GM23338 (cell line): ENCODE measurements at regions not wholly inside any gene's neighbourhood (a gene's known extent, or its start where the extent isn't known, plus 50 kb on each side); places are given as distances from the start of the nearest gene placed in this dataset.

Source experiments
- ATAC-seq: fragments of 200-7000 bp; cut with Tn5 transposase; 3 replicates; pipeline ENCODE4 v1.9.1; 2020
- DNase-seq: peaks from one replicate; pipeline ENCODE4 v3.0.0-alpha.2; 2015; ENCODE audit warnings: low spot score
- H2AFZ ChIP-seq: fragments of 200-600 bp; sonication (generic); 2 replicates; pipeline ENCODE4 v1.8.0; 2016; ENCODE audit warnings: antibody characterized with exemption, mild to moderate bottlenecking, moderate library complexity
- H3F3A ChIP-seq: fragments of 200-600 bp; sonication (generic); replicated peaks from 2 replicates; pipeline ENCODE4 v1.8.0; 2017; ENCODE audit warnings: antibody characterized with exemption, mixed run types, low read depth
- H3K27ac ChIP-seq: fragments of 200-600 bp; sonication (generic); 2 replicates; pipeline ENCODE4 v1.6.1; 2016; ENCODE audit warnings: low read depth
- H3K27me3 ChIP-seq: fragments of 200-600 bp; sonication (generic); 2 replicates; pipeline ENCODE4 v1.8.0; 2016; ENCODE audit warnings: mild to moderate bottlenecking, mixed run types, moderate library complexity; ENCODE audit not compliant: insufficient read depth
- H3K36me3 ChIP-seq: fragments of 200-600 bp; sonication (generic); 2 replicates; pipeline ENCODE4 v1.8.0; 2016; ENCODE audit warnings: mild to moderate bottlenecking; ENCODE audit not compliant: insufficient read depth
- H3K4me1 ChIP-seq: fragments of 200-600 bp; sonication (generic); 2 replicates; pipeline ENCODE4 v1.8.0; 2016; ENCODE audit warnings: mild to moderate bottlenecking, moderate library complexity; ENCODE audit not compliant: insufficient read depth
- H3K4me2 ChIP-seq: fragments of 200-600 bp; sonication (generic); 2 replicates; pipeline ENCODE4 v1.7.1; 2017; ENCODE audit warnings: mixed run types
- H3K4me3 ChIP-seq: fragments of 200-600 bp; sonication (generic); 2 replicates; pipeline ENCODE4 v1.6.1; 2016; ENCODE audit warnings: mixed run types
- H3K79me2 ChIP-seq: fragments of 200-600 bp; sonication (generic); replicated peaks from 2 replicates; pipeline ENCODE4 v1.8.0; 2017; ENCODE audit warnings: mild to moderate bottlenecking; ENCODE audit not compliant: insufficient read depth
- H3K9me2 ChIP-seq: fragments of 200-600 bp; sonication (generic); 2 replicates; pipeline ENCODE4 v1.8.0; 2017; ENCODE audit not compliant: insufficient read depth
- H4K20me1 ChIP-seq: fragments of 200-600 bp; sonication (generic); replicated peaks from 2 replicates; pipeline ENCODE4 v1.8.0; 2017; ENCODE audit warnings: mild to moderate bottlenecking; ENCODE audit not compliant: insufficient read depth
- H3K27ac Mint-ChIP-seq: 2 replicates; pipeline ENCODE4 v1.8.0; 2020; ENCODE audit warnings: inconsistent platforms, mild to moderate bottlenecking, moderate library complexity, mixed read lengths
- H3K27me3 Mint-ChIP-seq: 3 replicates; pipeline ENCODE4 v1.8.0; 2022; ENCODE audit warnings: low read depth, mild to moderate bottlenecking, moderate library complexity, mixed read lengths, inconsistent platforms; ENCODE audit not compliant: insufficient read depth, poor library complexity
- H3K36me3 Mint-ChIP-seq: 3 replicates; pipeline ENCODE4 v1.8.0; 2021; ENCODE audit warnings: low read depth, mild to moderate bottlenecking, inconsistent platforms, moderate library complexity, mixed read lengths
- H3K4me1 Mint-ChIP-seq: 3 replicates; pipeline ENCODE4 v1.8.0; 2020; ENCODE audit warnings: mild to moderate bottlenecking, inconsistent platforms, mixed read lengths
- H3K4me3 Mint-ChIP-seq: 3 replicates; pipeline ENCODE4 v1.8.0; 2021; ENCODE audit warnings: moderate library complexity, mild to moderate bottlenecking, inconsistent platforms, mixed read lengths
- H3K9me3 Mint-ChIP-seq: 3 replicates; pipeline ENCODE4 v1.8.0; 2020; ENCODE audit warnings: moderate library complexity, mild to moderate bottlenecking, inconsistent platforms, mixed read lengths
- CREB1 ChIP-seq: fragments of 250-450 bp; sonication (Bioruptor Pico); IDR thresholded peaks from 2 replicates; pipeline ENCODE4 v1.5.0; 2020; ENCODE audit warnings: low read depth, mild to moderate bottlenecking, moderate library complexity
- EZH2 ChIP-seq: fragments of 200-600 bp; sonication (generic); IDR thresholded peaks from one replicate; pipeline ENCODE4 v1.8.0; 2017; ENCODE audit warnings: antibody characterized with exemption, mild to moderate bottlenecking, low read depth; ENCODE audit not compliant: unreplicated experiment
- JUNB ChIP-seq: IDR thresholded peaks from one replicate; pipeline ENCODE4 v1.6.1; 2016; ENCODE audit warnings: antibody characterized with exemption; ENCODE audit not compliant: unreplicated experiment
- POLR2AphosphoS5 ChIP-seq: IDR thresholded peaks from 2 replicates; pipeline ENCODE4 v1.6.1; 2016; ENCODE audit warnings: antibody characterized with exemption, low read depth
- ZNF114 ChIP-seq: fragments of 250-450 bp; sonication (Bioruptor Pico); IDR thresholded peaks from 2 replicates; pipeline ENCODE4 v1.5.0; 2020; ENCODE audit warnings: mild to moderate bottlenecking, moderate library complexity
- TF ChIP-seq, protein P1 (sequence below): fragments of 250-450 bp; sonication (Bioruptor Pico); IDR thresholded peaks from 2 replicates; pipeline ENCODE4 v1.5.0; 2020; ENCODE audit warnings: mild to moderate bottlenecking, moderate library complexity

DNA sequence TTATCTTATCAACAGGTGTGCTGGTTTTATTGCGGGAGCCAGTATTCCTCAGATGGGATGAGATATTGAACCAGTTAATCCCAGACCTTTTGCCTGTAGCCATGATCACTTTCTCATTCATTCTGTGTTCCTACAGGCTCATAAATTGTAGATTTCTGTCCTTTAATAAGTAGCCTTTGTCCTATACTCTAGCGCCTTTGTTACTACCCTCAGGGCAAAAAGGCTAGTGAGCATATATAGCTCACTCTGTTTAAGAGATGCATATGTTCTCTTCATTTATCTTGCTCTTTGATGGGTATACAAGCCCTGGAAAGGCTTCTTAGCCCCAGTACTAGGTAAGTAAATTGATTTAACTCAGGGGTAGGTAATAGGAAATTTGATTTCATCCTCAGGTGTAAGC, 95.1 kb downstream of the OXSM start (continued):
- TF ChIP-seq, protein P1, sequence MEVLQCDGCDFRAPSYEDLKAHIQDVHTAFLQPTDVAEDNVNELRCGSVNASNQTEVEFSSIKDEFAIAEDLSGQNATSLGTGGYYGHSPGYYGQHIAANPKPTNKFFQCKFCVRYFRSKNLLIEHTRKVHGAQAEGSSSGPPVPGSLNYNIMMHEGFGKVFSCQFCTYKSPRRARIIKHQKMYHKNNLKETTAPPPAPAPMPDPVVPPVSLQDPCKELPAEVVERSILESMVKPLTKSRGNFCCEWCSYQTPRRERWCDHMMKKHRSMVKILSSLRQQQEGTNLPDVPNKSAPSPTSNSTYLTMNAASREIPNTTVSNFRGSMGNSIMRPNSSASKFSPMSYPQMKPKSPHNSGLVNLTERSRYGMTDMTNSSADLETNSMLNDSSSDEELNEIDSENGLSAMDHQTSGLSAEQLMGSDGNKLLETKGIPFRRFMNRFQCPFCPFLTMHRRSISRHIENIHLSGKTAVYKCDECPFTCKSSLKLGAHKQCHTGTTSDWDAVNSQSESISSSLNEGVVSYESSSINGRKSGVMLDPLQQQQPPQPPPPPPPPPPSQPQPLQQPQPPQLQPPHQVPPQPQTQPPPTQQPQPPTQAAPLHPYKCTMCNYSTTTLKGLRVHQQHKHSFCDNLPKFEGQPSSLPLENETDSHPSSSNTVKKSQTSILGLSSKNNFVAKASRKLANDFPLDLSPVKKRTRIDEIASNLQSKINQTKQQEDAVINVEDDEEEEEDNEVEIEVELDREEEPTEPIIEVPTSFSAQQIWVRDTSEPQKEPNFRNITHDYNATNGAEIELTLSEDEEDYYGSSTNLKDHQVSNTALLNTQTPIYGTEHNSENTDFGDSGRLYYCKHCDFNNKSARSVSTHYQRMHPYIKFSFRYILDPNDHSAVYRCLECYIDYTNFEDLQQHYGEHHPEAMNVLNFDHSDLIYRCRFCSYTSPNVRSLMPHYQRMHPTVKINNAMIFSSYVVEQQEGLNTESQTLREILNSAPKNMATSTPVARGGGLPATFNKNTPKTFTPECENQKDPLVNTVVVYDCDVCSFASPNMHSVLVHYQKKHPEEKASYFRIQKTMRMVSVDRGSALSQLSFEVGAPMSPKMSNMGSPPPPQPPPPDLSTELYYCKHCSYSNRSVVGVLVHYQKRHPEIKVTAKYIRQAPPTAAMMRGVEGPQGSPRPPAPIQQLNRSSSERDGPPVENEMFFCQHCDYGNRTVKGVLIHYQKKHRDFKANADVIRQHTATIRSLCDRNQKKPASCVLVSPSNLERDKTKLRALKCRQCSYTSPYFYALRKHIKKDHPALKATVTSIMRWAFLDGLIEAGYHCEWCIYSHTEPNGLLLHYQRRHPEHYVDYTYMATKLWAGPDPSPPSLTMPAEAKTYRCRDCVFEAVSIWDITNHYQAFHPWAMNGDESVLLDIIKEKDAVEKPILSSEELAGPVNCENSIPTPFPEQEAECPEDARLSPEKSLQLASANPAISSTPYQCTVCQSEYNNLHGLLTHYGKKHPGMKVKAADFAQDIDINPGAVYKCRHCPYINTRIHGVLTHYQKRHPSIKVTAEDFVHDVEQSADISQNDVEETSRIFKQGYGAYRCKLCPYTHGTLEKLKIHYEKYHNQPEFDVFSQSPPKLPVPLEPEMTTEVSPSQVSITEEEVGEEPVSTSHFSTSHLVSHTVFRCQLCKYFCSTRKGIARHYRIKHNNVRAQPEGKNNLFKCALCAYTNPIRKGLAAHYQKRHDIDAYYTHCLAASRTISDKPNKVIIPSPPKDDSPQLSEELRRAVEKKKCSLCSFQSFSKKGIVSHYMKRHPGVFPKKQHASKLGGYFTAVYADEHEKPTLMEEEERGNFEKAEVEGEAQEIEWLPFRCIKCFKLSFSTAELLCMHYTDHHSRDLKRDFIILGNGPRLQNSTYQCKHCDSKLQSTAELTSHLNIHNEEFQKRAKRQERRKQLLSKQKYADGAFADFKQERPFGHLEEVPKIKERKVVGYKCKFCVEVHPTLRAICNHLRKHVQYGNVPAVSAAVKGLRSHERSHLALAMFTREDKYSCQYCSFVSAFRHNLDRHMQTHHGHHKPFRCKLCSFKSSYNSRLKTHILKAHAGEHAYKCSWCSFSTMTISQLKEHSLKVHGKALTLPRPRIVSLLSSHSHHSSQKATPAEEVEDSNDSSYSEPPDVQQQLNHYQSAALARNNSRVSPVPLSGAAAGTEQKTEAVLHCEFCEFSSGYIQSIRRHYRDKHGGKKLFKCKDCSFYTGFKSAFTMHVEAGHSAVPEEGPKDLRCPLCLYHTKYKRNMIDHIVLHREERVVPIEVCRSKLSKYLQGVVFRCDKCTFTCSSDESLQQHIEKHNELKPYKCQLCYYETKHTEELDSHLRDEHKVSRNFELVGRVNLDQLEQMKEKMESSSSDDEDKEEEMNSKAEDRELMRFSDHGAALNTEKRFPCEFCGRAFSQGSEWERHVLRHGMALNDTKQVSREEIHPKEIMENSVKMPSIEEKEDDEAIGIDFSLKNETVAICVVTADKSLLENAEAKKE (CRISPR knock-in tag) = no peak

GRCh38 chr3:25885544-25885943, 95.7 kb downstream of the OXSM start:
- Histone ChIP-seq H3K4me2 (no peak overlapping the region), H3K4me3 (no peak overlapping the region), H4K20me1 (no peaks in the 10 kb centered on the region), H3K36me3 (no peaks in the 10 kb centered on the region), H3F3A (no peaks in the 10 kb centered on the region), H2AFZ (no peak overlapping the region), H3K9me2 (peaks cover 4% of the 10 kb centered on the region; the same call in 1 of the 2 replicates), H3K27ac (no peak overlapping the region), H3K4me1 (peaks cover 12% of the 10 kb centered on the region), H3K27me3 (no peaks in the 10 kb centered on the region), H3K79me2 (no peaks in the 10 kb centered on the region)
- no peak for TF ChIP-seq POLR2AphosphoS5
- TF ChIP-seq, protein P1 (CRISPR knock-in tag) = no peak
- TF ChIP-seq JUNB = no peak
- no peak for TF ChIP-seq EZH2
- no peak for TF ChIP-seq ZNF114
- TF ChIP-seq CREB1 = no peak
- no peak for ATAC-seq
- Mint-ChIP-seq H3K9me3 (no peaks in the 10 kb centered on the region), H3K27me3 (peaks cover 4% of the 10 kb centered on the region), H3K4me3 (no peak overlapping the region), H3K27ac (no peak overlapping the region), H3K4me1 (peaks cover 15% of the 10 kb centered on the region; the same call in 2 of the 3 replicates), H3K36me3 (no peaks in the 10 kb centered on the region)
- DNase-seq = no peak
